ENCODE measurements at regions not wholly inside any gene's neighbourhood (a gene's known extent, or its start where the extent isn't known, plus 50 kb on each side); places are given as distances from the start of the nearest gene placed in this dataset.

DNA sequence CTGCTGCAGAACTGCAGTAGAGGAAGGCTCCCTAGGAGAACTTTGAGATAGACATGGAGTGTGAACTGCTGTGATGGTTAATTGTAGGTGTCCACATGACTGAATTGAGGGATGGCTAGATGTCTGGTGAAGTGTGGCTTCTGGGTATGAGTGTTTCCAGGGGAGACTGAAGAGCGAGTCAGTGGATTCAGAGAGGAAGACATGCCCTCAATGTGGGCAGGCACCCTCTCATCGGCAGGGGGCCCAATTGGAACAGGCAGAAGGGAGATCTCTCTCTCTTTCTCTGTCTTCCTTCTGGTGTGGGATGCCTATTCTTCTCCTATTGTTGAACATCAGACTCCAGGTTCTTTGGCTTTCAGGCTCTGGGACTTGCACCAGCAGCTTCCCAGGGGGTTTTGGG is 304.7 kb upstream of the GATB start:
- no peak for TF ChIP-seq EZH2phosphoT487 (IDR thresholded peaks at IDR 0.05; ENCODE audit: borderline replicate concordance, low read length)
- TF ChIP-seq CTCF (IDR thresholded peaks at IDR 0.05; ENCODE audit: low read depth, low read length, poor library complexity, severe bottlenecking): no peak

Data from DOHH2 (cell line).